CD4-positive, alpha-beta T cell treated with Interleukin-10 for 1 hour (primary cell): ENCODE measurements at regions not wholly inside any gene's neighbourhood (a gene's known extent, or its start where the extent isn't known, plus 50 kb on each side); places are given as distances from the start of the nearest gene placed in this dataset.

Experiments
- DNase-seq: peaks from one replicate; pipeline ENCODE4 v3.0.0-alpha.2; 2020

DNA sequence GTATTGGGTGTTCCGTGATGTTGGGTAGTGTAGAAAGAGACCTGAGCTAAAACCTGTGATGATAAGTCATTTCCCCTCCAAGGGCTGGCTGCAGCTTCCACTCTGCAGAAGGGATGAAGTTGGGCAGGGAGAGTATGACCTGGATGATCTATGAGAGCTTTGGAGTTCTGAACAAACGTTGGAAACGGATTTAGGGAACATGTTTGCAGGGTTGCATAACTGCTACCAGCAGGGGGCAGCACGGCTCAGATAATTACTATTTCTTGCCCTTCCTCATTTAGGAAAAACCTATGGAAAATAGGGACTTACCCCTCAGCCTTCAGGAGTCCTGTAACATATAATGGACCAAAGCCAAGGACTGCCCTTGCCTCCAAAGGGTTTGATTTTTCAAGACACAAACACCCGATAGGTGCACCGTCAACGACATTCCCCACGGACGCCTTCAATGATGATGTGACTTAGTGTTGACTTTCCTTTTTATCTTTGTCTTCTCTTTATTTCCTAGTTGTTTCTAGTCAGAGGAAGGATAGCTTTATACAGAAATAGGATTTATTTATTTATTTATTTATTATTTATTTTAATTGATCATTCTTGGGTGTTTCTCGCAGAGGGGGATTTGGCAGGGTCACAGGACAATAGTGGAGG lies 164.9 kb upstream of the SASH1 start:
- peak; percentile 23 for DNase-seq

DNA sequence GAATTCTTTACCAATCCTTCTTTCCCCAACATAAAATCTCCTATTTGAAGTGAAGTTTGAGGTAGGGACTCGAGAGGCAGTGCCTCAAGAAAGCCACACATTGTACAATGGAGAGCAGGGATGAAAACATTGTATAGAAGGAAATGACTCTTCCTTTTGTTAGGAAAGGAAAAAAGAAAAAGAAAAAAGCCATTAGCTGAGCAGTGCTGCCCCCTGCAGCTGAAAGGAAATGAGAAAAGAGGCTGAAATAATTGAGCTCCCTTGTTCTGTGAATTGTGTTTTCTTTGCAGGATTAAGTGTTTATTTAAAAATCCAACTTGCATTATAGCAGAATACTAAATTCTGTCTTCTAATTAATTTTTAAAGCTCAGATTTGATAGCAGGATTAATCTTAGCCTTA lies 162.9 kb upstream of the SASH1 start:
- DNase-seq, result no peak

DNA sequence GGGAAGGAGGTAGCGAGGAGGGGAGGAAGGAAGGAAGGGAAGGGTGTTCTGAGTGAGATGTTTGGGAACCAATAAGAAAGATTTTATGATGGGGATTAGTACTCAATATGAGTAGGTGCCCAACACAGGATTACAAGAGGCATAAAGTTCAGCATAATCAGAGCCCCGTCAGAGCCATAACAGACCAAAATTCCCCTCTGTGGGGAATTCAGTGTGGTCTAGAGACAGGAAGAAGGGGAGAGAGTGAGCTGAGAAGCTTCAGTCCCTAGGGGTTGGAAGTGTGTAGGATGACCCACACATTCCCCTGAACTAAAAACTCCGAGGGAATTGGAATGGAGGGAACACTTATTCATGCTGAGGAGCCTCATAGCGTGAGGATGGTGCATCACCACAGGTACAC lies 160.3 kb upstream of the SASH1 start:
- no peak for DNase-seq

DNA sequence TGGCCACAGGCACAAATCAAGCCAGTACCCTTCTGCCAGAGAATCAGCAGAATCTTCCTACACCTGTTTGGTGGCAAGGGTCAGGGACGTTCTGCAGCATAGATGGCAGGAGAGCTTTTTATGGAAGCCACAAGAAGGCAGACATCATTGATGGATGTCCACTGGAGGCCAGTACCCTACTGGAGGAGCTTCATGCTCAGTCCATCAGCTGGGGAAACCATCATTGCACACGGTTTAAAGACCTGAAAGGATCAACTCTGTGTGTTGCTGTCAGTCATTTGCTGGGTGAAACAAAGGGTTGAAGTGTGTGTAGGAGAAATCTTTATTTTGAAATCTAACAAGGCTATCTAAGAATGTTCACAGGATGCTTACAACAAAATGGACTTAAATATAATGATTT lies 158.9 kb upstream of the SASH1 start:
- no peak for DNase-seq

DNA sequence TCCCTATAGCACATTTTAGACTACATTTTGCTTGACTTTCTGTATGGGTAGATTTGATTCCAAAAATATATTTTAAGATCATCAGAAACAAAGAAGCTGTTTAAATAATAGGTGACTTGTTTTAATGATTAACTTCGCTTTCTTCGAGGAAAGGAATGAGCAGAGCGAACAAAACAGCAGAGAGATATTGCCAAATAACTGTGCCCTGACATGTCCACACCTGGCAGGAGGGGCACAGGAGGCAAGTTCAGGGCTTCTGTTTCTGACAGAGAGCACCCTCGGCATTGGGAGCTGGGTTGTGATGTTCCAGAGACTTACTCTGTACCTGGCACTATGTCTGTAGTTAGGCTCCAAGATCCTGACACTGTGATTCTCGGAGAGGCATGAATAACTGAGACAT lies 155.7 kb upstream of the SASH1 start:
- no peak for DNase-seq

DNA sequence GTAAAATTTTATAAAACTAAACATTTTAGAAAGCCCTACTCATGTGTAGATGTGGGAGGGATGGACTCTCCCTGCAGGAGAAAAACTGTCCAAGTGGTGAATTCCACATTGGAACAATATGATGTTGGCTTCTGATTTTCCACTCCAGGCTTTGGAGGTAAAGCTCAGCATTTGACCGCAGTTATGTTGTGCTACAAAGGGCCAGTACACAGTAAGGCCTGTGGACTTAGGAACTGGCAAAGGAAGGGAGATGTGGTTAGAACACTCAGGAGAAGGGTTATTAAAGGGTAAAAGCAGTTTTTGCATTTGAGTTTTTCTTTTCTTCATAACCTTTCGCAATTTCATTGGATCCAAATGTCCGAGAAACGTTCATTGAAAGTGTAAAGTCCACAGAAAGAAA lies 150.3 kb upstream of the SASH1 start:
- no peak for DNase-seq

DNA sequence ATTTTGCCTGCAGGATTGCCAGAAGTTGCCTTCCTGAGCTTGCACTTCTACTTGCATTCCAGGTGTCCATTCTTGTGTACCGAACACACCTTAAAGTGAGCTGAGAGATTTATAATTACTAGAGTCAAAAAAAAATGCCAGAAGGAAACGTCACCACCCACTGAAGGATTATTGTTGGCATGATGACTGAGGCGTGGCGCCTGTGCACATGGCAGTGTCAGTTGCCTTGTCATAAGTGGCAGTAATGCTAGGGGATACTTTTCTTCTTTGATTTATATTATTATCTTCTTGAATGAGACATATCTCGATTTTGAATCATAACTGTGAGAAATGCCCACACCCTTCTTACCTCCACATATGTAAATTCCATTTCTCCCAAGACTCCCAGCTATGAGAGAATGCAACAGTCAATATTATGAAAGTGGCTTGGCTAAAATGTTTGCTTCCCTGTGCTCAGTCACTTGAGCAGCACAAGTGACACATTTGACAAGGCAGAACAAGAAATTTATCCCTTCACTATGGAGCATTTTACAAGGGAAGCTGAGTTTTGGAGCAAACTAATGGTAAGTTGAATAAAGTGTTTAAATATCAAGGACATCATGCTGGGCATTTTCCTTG lies 149.5 kb upstream of the SASH1 start:
- no peak for DNase-seq

- DNase-seq, result no peak
These were observed 147.1 kb upstream of the SASH1 start for GRCh38 chr6:148195511-148195910.

GRCh38 chr6:148199584-148199983 lies 143.1 kb upstream of the SASH1 start:
- DNase-seq, result no peak

DNA sequence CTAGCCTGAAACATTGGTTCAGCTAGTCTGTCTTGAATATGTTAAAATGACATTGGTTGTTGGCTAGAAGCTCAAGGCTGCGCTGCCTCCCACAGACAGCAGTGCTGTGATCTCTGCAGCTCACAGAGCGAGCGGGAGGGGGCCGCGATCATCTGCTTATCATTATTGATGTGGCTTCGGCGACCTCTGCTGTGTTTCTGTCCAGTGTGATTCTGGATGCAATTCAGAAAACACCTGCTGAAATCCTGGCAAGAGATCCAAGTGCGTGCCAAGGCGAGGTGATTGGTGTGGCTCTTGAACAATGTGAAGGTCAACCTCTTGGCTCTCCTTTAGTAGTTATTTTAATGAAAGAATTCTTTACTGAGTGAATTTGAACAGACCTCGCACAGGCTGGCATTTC lies 142.3 kb upstream of the SASH1 start:
- no peak for DNase-seq

DNA sequence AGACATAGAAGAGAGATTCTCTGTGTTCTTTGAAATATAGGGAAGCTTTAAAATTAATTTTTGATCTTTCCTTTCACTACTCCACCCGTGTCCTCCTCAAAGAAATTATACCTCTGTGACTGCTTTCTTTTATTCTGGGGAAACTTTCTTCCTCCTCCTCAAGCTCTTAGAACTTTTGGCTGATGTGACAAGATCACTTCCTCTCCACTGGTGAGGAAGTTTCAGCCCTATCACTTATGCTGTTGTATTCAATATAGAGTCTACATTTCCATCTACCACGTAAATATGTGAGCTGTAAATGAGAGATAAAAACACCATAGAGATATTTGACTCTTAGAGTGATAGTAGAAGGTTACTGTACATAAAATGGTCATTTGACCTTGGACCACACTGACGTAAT lies 141.9 kb upstream of the SASH1 start:
- no peak for DNase-seq

- no peak for DNase-seq
These were observed 139.2 kb upstream of the SASH1 start for GRCh38 chr6:148203281-148203925.

- DNase-seq, result peak; percentile 64
These were observed 138.7 kb upstream of the SASH1 start for GRCh38 chr6:148203970-148204369.

- DNase-seq, result no peak
These were observed 134.3 kb upstream of the SASH1 start for GRCh38 chr6:148208298-148208697.

DNA sequence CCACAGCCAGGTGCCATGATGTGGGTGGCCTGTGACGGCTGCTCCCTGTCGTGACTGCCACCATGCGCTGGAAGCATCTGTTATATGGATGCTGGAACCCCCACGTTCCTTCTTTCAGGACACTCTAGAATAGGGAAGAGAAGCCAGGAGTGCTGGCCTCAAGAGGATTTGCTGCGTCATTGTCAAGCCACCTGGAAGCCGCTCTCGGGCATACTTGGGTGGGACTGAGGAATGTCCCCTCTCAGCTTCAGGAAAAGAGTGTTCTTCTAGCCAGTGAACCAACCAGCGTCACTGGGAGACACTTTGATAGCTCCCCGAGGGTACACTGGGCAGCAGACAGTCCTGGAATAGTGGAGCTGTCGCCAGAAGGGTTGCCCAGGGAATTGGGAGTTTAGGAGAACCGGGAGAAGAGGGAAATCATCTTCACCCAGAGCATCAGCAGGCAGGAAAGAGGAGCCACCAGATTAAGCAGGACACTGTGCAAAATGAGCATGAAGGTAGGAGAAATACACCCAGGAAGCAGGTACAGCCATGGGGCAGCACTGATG lies 130.8 kb upstream of the SASH1 start:
- no peak for DNase-seq

GRCh38 chr6:148212366-148212765 lies 130.3 kb upstream of the SASH1 start:
- no peak for DNase-seq

GRCh38 chr6:148213366-148213765 lies 129.3 kb upstream of the SASH1 start:
- DNase-seq, result no peak

- no peak for DNase-seq
These were observed 128.0 kb upstream of the SASH1 start for GRCh38 chr6:148214667-148215066.

GRCh38 chr6:148217051-148217450 lies 125.6 kb upstream of the SASH1 start:
- DNase-seq, result no peak

GRCh38 chr6:148217921-148218320 lies 124.7 kb upstream of the SASH1 start:
- no peak for DNase-seq

- no peak for DNase-seq
These were observed 123.9 kb upstream of the SASH1 start for GRCh38 chr6:148218542-148219258.

DNA sequence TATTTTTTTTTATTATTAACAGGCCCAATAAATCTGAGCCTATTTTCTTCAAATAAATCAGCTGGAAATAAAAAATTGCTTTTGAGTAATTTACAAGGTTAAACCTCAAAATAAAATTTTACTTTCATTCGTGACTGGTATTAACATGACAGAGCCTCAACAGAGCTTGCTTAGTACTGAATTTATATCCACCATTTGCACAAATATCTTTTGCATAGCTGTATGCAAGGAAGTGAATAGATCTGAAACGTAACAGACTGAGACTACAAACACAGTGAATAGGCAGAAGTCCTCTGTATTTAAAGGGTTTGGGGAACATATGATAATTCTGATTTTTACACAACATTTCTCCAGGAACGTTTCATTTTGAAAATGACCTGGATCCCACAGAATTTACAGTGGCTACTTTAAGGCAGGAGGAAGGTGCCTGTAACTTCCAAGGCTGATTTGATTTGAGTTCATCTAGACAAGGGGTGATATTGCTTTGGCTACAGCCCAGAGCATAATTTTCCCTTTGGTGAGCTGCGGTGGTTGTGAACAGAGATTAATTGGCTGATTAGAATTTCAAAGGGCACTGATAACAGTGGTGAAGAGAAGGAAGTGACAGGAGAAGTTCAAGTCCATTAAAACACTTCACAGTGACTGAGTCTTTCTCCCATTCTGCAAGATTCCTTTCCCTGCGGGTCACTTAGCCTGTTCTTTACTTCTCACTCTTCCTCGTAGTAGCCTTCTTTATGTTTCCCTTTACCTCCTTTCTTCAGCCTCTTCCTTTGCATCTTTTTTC lies 121.2 kb upstream of the SASH1 start:
- DNase-seq, result no peak

- DNase-seq, result no peak
These were observed 120.3 kb upstream of the SASH1 start for GRCh38 chr6:148222376-148222775.
